Keratinocyte (primary cell): ENCODE measurements at regions not wholly inside any gene's neighbourhood (a gene's known extent, or its start where the extent isn't known, plus 50 kb on each side); places are given as distances from the start of the nearest gene placed in this dataset.

Source experiments
- DNase-seq: peaks from one replicate; pipeline ENCODE4 v3.0.0-alpha.2; 2011; ENCODE audit warnings: low read depth, missing footprints, low spot score
- FAIRE-seq: peaks from 2 replicates; lab custom pipeline; 2011; peaks lifted over from hg19 to GRCh38; lab: Jason Lieb, UNC
- H2AFZ ChIP-seq: 2 replicates; pipeline ENCODE4 v1.6.0; 2012; ENCODE audit warnings: low read length, control low read depth, inconsistent platforms; ENCODE audit not compliant: control insufficient read depth
- H3K27ac ChIP-seq: 2 replicates; pipeline ENCODE4 v1.5.1; 2011; ENCODE audit warnings: low read length; ENCODE audit not compliant: control insufficient read depth, insufficient read depth
- H3K27me3 ChIP-seq: 3 replicates; pipeline ENCODE4 v1.6.0; 2011; ENCODE audit warnings: low read length; ENCODE audit not compliant: control insufficient read depth, insufficient read depth; ENCODE audit errors: extremely low read depth
- H3K36me3 ChIP-seq, 2 experiments: 2 replicates in 1 of 2; 3 replicates in 1 of 2; pipeline ENCODE4 v1.5.1; 2011; ENCODE audit warnings: low read length in 2 of 2, mild to moderate bottlenecking in 1 of 2; ENCODE audit not compliant: control insufficient read depth in 2 of 2, insufficient read depth in 2 of 2; ENCODE audit errors: extremely low read depth in 1 of 2
- H3K4me1 ChIP-seq: 3 replicates; pipeline ENCODE4 v1.5.1; 2011; ENCODE audit warnings: low read length; ENCODE audit not compliant: control insufficient read depth, insufficient read depth; ENCODE audit errors: extremely low read depth
- H3K4me2 ChIP-seq: 3 replicates; pipeline ENCODE4 v1.6.0; 2011; ENCODE audit warnings: low read depth, low read length; ENCODE audit not compliant: control insufficient read depth, insufficient read depth; ENCODE audit errors: extremely low read depth
- H3K4me3 ChIP-seq, 3 experiments: fragments of 200-600 bp in 1 of 3; sonication (generic) in 1 of 3; 2 replicates in 2 of 3; 3 replicates in 1 of 3; pipeline ENCODE4 v1.5.1; 2011 to 2016; ENCODE audit warnings: low read length in 3 of 3, mild to moderate bottlenecking in 3 of 3, control low read depth in 2 of 3, inconsistent platforms in 1 of 3, low read depth in 1 of 3, mixed read lengths in 1 of 3, mixed run types in 1 of 3, moderate library complexity in 1 of 3; ENCODE audit not compliant: control insufficient read depth in 2 of 3, insufficient read depth in 2 of 3; ENCODE audit errors: extremely low read depth in 1 of 3
- H3K79me2 ChIP-seq: 2 replicates; pipeline ENCODE4 v1.6.0; 2012; ENCODE audit warnings: low read length; ENCODE audit not compliant: control insufficient read depth, insufficient read depth
- H3K9ac ChIP-seq: 3 replicates; pipeline ENCODE4 v1.6.0; 2011; ENCODE audit warnings: low read length; ENCODE audit not compliant: control insufficient read depth, insufficient read depth; ENCODE audit errors: extremely low read depth
- H3K9me1 ChIP-seq: 3 replicates; pipeline ENCODE4 v1.6.0; 2011; ENCODE audit warnings: low read length; ENCODE audit not compliant: control insufficient read depth, insufficient read depth; ENCODE audit errors: extremely low read depth
- H3K9me3 ChIP-seq: 2 replicates; pipeline ENCODE4 v1.5.1; 2012; ENCODE audit warnings: low read depth, low read length; ENCODE audit not compliant: control insufficient read depth
- H4K20me1 ChIP-seq: 3 replicates; pipeline ENCODE4 v1.6.0; 2011; ENCODE audit warnings: low read length; ENCODE audit not compliant: control insufficient read depth, insufficient read depth; ENCODE audit errors: extremely low read depth
- EZH2 ChIP-seq: IDR thresholded peaks from one replicate; pipeline ENCODE4 v1.6.1; 2012; ENCODE audit warnings: inconsistent platforms, mild to moderate bottlenecking, low read length, moderate library complexity
- dilution Hi-C: fragments of 300-500 bp; cut with MboI; formaldehyde crosslinking; loops from one replicate; pipeline ENCODE4 v1.7.0; 2020; ENCODE audit warnings: low sequenced_read_pairs; ENCODE audit not compliant: extremely low pct_ligation_motif_present
- TF ChIP-seq, protein P1 (sequence below), 3 experiments: IDR thresholded peaks in 1 of 3; conservative IDR thresholded peaks in 1 of 3; optimal IDR thresholded peaks in 1 of 3; 2 replicates in 2 of 3; 3 replicates in 1 of 3; pipeline versions ENCODE3 to v1.5.1; 2011; ENCODE audit warnings: low read length in 3 of 3, mild to moderate bottlenecking in 3 of 3, moderate library complexity in 2 of 3, control low read depth in 1 of 3, inconsistent platforms in 1 of 3; ENCODE audit not compliant: insufficient read depth in 2 of 3; ENCODE audit errors: extremely low read depth in 1 of 3

DNA sequence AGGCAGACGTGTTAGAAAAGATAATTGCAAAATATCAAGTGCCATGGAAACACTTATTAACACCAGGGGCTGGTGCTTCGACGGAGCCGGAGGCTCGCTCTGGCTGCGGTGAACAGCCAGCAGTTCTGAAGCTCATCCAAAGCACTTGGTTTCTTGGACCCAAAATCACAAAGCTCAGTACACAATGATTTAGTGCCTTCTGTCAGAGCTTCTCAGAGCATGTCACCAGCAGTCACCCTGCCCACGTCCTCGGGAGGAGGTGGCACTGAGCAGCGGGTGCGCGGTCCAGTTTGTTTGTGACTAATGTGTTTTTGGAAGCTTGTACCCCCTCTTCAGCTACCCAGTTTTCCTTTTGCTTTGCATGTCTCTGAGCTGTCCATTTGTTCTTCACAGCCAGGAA, 58.7 kb upstream of the KIRREL3 start:
- no peaks in the 10 kb centered on the region for H3K9me3 ChIP-seq
- H3K4me3 ChIP-seq, result no peak overlapping the region
- no peak for TF ChIP-seq EZH2
- TF ChIP-seq, protein P1, sequence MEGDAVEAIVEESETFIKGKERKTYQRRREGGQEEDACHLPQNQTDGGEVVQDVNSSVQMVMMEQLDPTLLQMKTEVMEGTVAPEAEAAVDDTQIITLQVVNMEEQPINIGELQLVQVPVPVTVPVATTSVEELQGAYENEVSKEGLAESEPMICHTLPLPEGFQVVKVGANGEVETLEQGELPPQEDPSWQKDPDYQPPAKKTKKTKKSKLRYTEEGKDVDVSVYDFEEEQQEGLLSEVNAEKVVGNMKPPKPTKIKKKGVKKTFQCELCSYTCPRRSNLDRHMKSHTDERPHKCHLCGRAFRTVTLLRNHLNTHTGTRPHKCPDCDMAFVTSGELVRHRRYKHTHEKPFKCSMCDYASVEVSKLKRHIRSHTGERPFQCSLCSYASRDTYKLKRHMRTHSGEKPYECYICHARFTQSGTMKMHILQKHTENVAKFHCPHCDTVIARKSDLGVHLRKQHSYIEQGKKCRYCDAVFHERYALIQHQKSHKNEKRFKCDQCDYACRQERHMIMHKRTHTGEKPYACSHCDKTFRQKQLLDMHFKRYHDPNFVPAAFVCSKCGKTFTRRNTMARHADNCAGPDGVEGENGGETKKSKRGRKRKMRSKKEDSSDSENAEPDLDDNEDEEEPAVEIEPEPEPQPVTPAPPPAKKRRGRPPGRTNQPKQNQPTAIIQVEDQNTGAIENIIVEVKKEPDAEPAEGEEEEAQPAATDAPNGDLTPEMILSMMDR (optimal IDR thresholded peaks at IDR 0.05 in 1 of 3, IDR thresholded peaks at IDR 0.05 in 1 of 3, conservative IDR thresholded peaks at IDR 0.05 in 1 of 3; ENCODE audit: extremely low read depth in 1 of 3, insufficient read depth in 2 of 3, low read length in 3 of 3), result no peak
- dilution Hi-C loops, result no loop called here
- H3K27ac ChIP-seq, result no peak overlapping the region
- H3K79me2 ChIP-seq, result no peaks in the 10 kb centered on the region
- H3K9ac ChIP-seq, result no peak overlapping the region
- H3K27me3 ChIP-seq, result no peaks in the 10 kb centered on the region
- no peak overlapping the region for H2AFZ ChIP-seq
- DNase-seq (no peak), FAIRE-seq (no peak)
- H3K4me2 ChIP-seq, result no peak overlapping the region
- no peaks in the 10 kb centered on the region for H3K4me1 ChIP-seq
- no peaks in the 10 kb centered on the region for H3K9me1 ChIP-seq
- no peaks in the 10 kb centered on the region for H4K20me1 ChIP-seq
- H3K36me3 ChIP-seq, result no peaks in the 10 kb centered on the region

- Histone ChIP-seq H3K9ac (no peak overlapping the region), H3K4me3 (no peak overlapping the region), H3K27me3 (no peaks in the 10 kb centered on the region), H2AFZ (no peak overlapping the region), H3K79me2 (no peaks in the 10 kb centered on the region), H3K9me3 (no peaks in the 10 kb centered on the region), H3K27ac (no peak overlapping the region), H3K9me1 (no peaks in the 10 kb centered on the region), H4K20me1 (no peaks in the 10 kb centered on the region), H3K36me3 (no peaks in the 10 kb centered on the region), H3K4me1 (no peaks in the 10 kb centered on the region), H3K4me2 (no peak overlapping the region)
- TF ChIP-seq, protein P1 (optimal IDR thresholded peaks at IDR 0.05 in 1 of 3, IDR thresholded peaks at IDR 0.05 in 1 of 3, conservative IDR thresholded peaks at IDR 0.05 in 1 of 3; ENCODE audit: extremely low read depth in 1 of 3, insufficient read depth in 2 of 3, low read length in 3 of 3), result no peak
- TF ChIP-seq EZH2, result no peak
- DNase-seq, result no peak
- no peak for FAIRE-seq
- dilution Hi-C loops, result no loop called here
Measured at GRCh38 chr11:127058524-127058923, 58.0 kb upstream of the KIRREL3 start.
